ENCODE measurements at regions not wholly inside any gene's neighbourhood (a gene's known extent, or its start where the extent isn't known, plus 50 kb on each side); places are given as distances from the start of the nearest gene placed in this dataset.

DNA sequence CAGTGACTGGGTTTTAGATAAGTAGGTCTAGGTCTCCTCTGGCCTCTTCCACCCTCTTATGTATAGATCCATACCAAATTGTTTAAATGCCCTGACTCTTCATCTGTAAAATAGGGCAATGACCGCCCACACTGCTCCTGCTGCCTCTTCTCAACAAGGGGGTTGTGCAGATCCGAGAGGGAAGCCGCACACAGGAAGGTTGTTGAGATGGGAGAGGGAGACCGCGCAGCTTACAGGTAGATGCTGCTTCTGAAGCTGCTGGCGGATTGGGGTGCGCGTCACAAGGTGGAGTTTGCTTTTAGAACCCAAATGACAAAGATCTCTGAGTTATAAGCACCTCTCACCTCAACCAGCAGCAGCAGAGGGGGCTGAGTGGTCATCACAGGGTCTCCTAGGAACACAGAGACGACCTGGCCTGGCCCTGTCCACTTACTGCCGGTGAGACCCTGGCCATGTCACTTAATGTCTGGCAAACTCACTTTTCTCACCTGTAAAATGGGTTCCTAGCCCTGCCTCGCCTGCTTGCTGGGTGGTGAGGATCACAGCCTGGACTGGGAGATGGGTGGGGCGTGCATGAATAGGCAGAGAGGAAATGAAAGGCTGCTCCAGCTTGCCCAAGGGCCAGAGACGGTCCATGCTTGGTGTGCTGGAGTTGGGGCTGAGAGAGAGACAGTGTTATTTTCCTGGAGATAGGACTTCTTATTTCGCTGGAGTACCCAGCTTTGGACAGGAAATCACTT is 251.3 kb downstream of the EIPR1 start:
- ChIA-PET POLR2A (no interaction called here), CTCF (ENCODE audit: low intra/inter-chr PET ratio) (no interaction called here)
- 3% methylated on average over 14 of the region's 14 CpGs for WGBS (ENCODE audit: insufficient coverage, low coverage, missing lambda C conversion rate)
- no TSS peak for BruUV-seq (replicated peaks)
- Histone ChIP-seq H3K27ac (ENCODE audit: extremely low read depth, low read depth, low read length) (no peak overlapping the region), H2AFZ (ENCODE audit: low read depth, low read length) (no peak overlapping the region), H3K4me1 (replicated peaks in 1 of 2; ENCODE audit: control insufficient read depth in 2 of 2, insufficient read depth in 2 of 2, low read length in 2 of 2) (0 out of 5 replicates have a peak, but pooled peaks cover 0 to 2% of the 10 kb centered on the region in 2 experiments), H3K79me2 (ENCODE audit: control insufficient read depth, insufficient read depth, low read length) (no peaks in the 10 kb centered on the region), H4K20me1 (replicated peaks; ENCODE audit: control insufficient read depth, insufficient read depth, low read length) (no peaks in the 10 kb centered on the region), H3K9me3 (replicated peaks; ENCODE audit: control insufficient read depth, insufficient read depth, low read depth, low read length) (no peaks in the 10 kb centered on the region), H3K36me3 (ENCODE audit: control insufficient read depth, insufficient read depth, low read length) (no peaks in the 10 kb centered on the region), H3K4me3 (no peak overlapping the region), H3K9ac (ENCODE audit: insufficient read depth in 1 of 2, low read depth in 2 of 2, low read length in 2 of 2) (no peak overlapping the region), H3K27me3 (ENCODE audit: control insufficient read depth in 2 of 2, insufficient read depth in 2 of 2, low read length in 2 of 2) (peaks cover 28 to 58% of the 10 kb centered on the region in 2 experiments; a peak in 4 of 5 replicates), H3K4me2 (ENCODE audit: insufficient read depth, low read length) (no peak overlapping the region), H3K9me1 (ENCODE audit: control insufficient read depth, insufficient read depth, low read length) (no peaks in the 10 kb centered on the region)
- no peak for FAIRE-seq
- intact Hi-C loops (cut with micrococcal nuclease): no loop called here
- in situ Hi-C loops (cut with MboI): no loop called here
- no peak for ATAC-seq
- DNase-seq (ENCODE audit: extremely low read depth in 1 of 4, low spot score in 3 of 4): no peak
- TF ChIP-seq POLR2AphosphoS2 (IDR thresholded peaks at IDR 0.05; ENCODE audit: low read length) (no peak), CC2D1A (IDR thresholded peaks at IDR 0.05) (no peak), TAF7 (tag; IDR thresholded peaks at IDR 0.05) (no peak), EP400 (IDR thresholded peaks at IDR 0.05) (no peak), KDM4B (IDR thresholded peaks at IDR 0.05; ENCODE audit: borderline replicate concordance in 2 of 2, low read depth in 1 of 2) (no peak), POU5F1 (IDR thresholded peaks at IDR 0.05; ENCODE audit: borderline replicate concordance, low read depth, low read length, partially characterized antibody) (no peak), USF1 (CRISPR knock-in tag; IDR thresholded peaks at IDR 0.05) (no peak), TRIM28 (IDR thresholded peaks at IDR 0.05) (no peak), ARNT (IDR thresholded peaks at IDR 0.05) (no peak), ZNF23 (CRISPR knock-in tag; IDR thresholded peaks at IDR 0.05) (no peak), FOSL1 (tag; conservative IDR thresholded peaks at IDR 0.05) (no peak), RBFOX2 (IDR thresholded peaks at IDR 0.05; ENCODE audit: low read depth, low read length) (no peak), PATZ1 (CRISPR knock-in tag; IDR thresholded peaks at IDR 0.05; ENCODE audit: borderline replicate concordance) (no peak)
- TF ChIP-seq, protein P1, sequence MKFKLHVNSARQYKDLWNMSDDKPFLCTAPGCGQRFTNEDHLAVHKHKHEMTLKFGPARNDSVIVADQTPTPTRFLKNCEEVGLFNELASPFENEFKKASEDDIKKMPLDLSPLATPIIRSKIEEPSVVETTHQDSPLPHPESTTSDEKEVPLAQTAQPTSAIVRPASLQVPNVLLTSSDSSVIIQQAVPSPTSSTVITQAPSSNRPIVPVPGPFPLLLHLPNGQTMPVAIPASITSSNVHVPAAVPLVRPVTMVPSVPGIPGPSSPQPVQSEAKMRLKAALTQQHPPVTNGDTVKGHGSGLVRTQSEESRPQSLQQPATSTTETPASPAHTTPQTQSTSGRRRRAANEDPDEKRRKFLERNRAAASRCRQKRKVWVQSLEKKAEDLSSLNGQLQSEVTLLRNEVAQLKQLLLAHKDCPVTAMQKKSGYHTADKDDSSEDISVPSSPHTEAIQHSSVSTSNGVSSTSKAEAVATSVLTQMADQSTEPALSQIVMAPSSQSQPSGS (CRISPR knock-in tag; IDR thresholded peaks at IDR 0.05): no peak
- TF ChIP-seq, protein P2, sequence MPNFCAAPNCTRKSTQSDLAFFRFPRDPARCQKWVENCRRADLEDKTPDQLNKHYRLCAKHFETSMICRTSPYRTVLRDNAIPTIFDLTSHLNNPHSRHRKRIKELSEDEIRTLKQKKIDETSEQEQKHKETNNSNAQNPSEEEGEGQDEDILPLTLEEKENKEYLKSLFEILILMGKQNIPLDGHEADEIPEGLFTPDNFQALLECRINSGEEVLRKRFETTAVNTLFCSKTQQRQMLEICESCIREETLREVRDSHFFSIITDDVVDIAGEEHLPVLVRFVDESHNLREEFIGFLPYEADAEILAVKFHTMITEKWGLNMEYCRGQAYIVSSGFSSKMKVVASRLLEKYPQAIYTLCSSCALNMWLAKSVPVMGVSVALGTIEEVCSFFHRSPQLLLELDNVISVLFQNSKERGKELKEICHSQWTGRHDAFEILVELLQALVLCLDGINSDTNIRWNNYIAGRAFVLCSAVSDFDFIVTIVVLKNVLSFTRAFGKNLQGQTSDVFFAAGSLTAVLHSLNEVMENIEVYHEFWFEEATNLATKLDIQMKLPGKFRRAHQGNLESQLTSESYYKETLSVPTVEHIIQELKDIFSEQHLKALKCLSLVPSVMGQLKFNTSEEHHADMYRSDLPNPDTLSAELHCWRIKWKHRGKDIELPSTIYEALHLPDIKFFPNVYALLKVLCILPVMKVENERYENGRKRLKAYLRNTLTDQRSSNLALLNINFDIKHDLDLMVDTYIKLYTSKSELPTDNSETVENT (CRISPR knock-in tag; IDR thresholded peaks at IDR 0.05): no peak

Data from K562 (cell line).